ENCODE measurements at regions not wholly inside any gene's neighbourhood (a gene's known extent, or its start where the extent isn't known, plus 50 kb on each side); places are given as distances from the start of the nearest gene placed in this dataset.

- ATAC-seq (no peak), DNase-seq (no peak)
- no peaks in the 10 kb centered on the region for H3K4me1 ChIP-seq
- peaks cover 0 to 45% (median 9%) of the 10 kb centered on the region in 3 donors for H3K27me3 ChIP-seq (ENCODE audit: insufficient read depth in 3 of 3, low read length in 2 of 3)
- WGBS, 3 donors, result 41 to 60% (median 41%) methylated on average over 5 to 7 of the region's 7 CpGs
- intact Hi-C loops (cut with DNase I), result loop anchor here (2.0 to 10.0 kb wide), 2 partner anchors 858 kb away; no protein-coding TSS in a partner anchor
- H3K9me3 ChIP-seq, result no peaks in the 10 kb centered on the region
- no peaks in the 10 kb centered on the region for H3K36me3 ChIP-seq (ENCODE audit: insufficient read depth in 1 of 2, low read depth in 1 of 2)
- TF ChIP-seq, protein P1, sequence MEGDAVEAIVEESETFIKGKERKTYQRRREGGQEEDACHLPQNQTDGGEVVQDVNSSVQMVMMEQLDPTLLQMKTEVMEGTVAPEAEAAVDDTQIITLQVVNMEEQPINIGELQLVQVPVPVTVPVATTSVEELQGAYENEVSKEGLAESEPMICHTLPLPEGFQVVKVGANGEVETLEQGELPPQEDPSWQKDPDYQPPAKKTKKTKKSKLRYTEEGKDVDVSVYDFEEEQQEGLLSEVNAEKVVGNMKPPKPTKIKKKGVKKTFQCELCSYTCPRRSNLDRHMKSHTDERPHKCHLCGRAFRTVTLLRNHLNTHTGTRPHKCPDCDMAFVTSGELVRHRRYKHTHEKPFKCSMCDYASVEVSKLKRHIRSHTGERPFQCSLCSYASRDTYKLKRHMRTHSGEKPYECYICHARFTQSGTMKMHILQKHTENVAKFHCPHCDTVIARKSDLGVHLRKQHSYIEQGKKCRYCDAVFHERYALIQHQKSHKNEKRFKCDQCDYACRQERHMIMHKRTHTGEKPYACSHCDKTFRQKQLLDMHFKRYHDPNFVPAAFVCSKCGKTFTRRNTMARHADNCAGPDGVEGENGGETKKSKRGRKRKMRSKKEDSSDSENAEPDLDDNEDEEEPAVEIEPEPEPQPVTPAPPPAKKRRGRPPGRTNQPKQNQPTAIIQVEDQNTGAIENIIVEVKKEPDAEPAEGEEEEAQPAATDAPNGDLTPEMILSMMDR (IDR thresholded peaks at IDR 0.05), result no peak
- no peak overlapping the region for H3K4me3 ChIP-seq
- H3K27ac ChIP-seq, result no peak overlapping the region
These were observed 93.9 kb upstream of the CSF3R start for GRCh38 chr1:36576551-36577110.

DNA sequence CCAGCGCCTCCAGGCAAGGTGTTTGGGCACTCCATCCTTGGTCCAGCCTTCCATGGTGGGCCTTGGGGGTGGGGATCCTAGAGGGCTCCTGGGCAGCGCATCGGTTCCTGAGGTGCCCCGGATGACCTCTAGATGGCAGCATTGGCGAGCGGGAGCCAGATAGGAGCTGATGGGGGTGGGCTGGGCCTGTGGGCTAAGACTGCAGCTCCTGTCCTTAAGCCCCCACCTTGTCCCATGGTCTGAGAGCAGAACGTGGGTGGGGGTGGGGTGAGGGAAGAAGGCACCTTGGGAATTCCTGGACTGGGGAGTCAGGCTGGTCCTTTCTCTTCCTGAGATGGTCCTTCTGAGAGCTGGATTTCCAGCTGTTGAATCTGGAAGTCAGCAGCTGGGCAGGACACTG, 93.4 kb upstream of the CSF3R start:
- 2 to 3% (median 2%) methylated on average over 7 of the region's 7 CpGs for WGBS, 3 donors
- intact Hi-C loops (cut with DNase I), result loop anchor here (2.0 to 10.0 kb wide), 2 partner anchors 859 kb away; no protein-coding TSS in a partner anchor
- no peak overlapping the region for H3K4me3 ChIP-seq
- H3K27ac ChIP-seq, result no peak overlapping the region
- DNase-seq, result peak; percentile 32 to 64
- peaks cover 0 to 44% (median 9%) of the 10 kb centered on the region in 3 donors for H3K27me3 ChIP-seq (ENCODE audit: insufficient read depth in 3 of 3, low read length in 2 of 3)
- no peaks in the 10 kb centered on the region for H3K36me3 ChIP-seq (ENCODE audit: insufficient read depth in 1 of 2, low read depth in 1 of 2)
- TF ChIP-seq, protein P1 (IDR thresholded peaks at IDR 0.05), result peak; percentile 52
- no peaks in the 10 kb centered on the region for H3K4me1 ChIP-seq
- no peaks in the 10 kb centered on the region for H3K9me3 ChIP-seq
- ATAC-seq, result peak in 3 of 4 donors; percentile 57 to 78 (median 67)

DNA sequence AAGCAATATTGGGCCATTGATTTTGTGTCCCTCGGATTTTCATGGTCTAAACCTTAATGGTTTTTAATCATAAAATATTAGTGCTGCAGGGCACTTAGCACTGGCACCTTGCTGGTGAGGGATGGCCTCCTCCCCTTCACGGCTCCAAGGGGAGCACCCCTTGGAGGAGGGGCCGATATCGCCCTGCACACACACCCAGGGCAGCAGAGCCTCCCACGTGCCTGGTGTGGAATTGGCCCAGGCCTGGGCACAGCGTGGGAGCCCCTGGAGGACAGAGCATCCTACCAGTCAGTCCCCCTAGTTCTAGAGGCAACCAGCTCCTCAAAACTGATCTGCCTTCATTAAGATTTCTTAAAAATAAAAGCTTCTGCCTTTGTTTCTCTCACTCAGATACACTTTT, 90.7 kb upstream of the CSF3R start:
- Histone ChIP-seq H3K27me3 (ENCODE audit: insufficient read depth in 3 of 3, low read length in 2 of 3) (peaks cover 0 to 43% (median 12%) of the 10 kb centered on the region in 3 donors), H3K36me3 (ENCODE audit: insufficient read depth in 1 of 2, low read depth in 1 of 2) (no peaks in the 10 kb centered on the region), H3K4me1 (no peaks in the 10 kb centered on the region), H3K9me3 (no peaks in the 10 kb centered on the region), H3K4me3 (no peak overlapping the region), H3K27ac (no peak overlapping the region)
- TF ChIP-seq, protein P1 (IDR thresholded peaks at IDR 0.05), result no peak
- DNase-seq (no peak), ATAC-seq (no peak)
- 52 to 61% (median 56%) methylated on average over 6 of the region's 6 CpGs for whole genome bisulfite sequencing, 3 donors
- intact Hi-C loops (cut with DNase I), result loop anchor here (1.0 to 10.0 kb wide), 2 partner anchors 858 to 861 kb away; no protein-coding TSS in a partner anchor

DNA sequence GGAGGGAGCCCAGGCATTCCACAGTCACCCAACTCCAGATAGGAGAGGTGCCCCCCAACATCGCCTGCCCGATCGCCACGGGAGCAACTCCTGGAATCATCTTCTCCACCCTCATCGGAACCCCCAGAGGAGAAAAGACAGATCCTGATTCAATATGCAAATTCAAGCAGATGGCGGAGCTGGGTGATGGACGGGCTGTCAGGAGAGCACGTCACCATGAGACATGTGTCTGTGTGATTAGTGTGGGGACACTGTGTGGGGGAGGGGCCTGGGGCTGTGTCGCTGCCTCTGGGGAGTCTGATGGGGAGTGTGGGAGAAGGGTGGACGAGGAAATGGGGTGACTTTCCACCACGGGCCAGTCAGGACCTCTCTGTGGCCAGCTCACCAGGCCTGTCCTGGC, 90.2 kb upstream of the CSF3R start:
- Histone ChIP-seq H3K4me3 (no peak overlapping the region), H3K36me3 (ENCODE audit: insufficient read depth in 1 of 2, low read depth in 1 of 2) (no peaks in the 10 kb centered on the region), H3K9me3 (no peaks in the 10 kb centered on the region), H3K27ac (no peak overlapping the region), H3K27me3 (ENCODE audit: insufficient read depth in 3 of 3, low read length in 2 of 3) (peaks cover 0 to 37% (median 12%) of the 10 kb centered on the region in 3 donors), H3K4me1 (no peaks in the 10 kb centered on the region)
- DNase-seq, result no peak
- TF ChIP-seq, protein P1 (IDR thresholded peaks at IDR 0.05), result no peak
- intact Hi-C loops (cut with DNase I), result loop anchor here (1.0 to 10.0 kb wide), 2 partner anchors 858 to 862 kb away; no protein-coding TSS in a partner anchor
- WGBS, 3 donors, result 44 to 50% (median 47%) methylated on average over 11 of the region's 11 CpGs
- no peak for ATAC-seq
